Fibroblast of upper back skin (primary cell): ENCODE measurements at regions not wholly inside any gene's neighbourhood (a gene's known extent, or its start where the extent isn't known, plus 50 kb on each side); places are given as distances from the start of the nearest gene placed in this dataset.
A peak's percentile ranks its signal among the peaks of the same experiment; 100 is the strongest.

Source experiments
- DNase-seq: peaks from one replicate; pipeline ENCODE4 v3.0.0-alpha.2; 2013

DNA sequence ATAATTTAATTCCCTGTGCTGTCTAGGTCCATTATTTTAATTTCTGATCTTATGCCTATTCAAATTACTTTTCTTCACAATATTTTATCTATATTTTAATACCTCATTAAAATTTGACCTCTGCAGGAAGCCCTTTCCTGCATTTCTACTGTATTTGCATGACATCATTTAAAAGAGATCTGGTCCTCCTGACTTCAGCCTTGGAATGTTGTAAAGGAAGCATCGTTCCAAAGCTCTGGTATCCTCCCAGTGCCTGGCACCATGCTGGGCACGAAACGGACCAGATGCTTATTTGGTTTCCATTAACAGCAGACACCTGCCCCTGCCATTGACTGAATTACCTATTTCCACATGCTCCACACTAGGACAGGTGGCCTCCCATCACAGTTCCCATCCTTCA is 247.5 kb downstream of the KLF6 start:
- no peak for DNase-seq

DNA sequence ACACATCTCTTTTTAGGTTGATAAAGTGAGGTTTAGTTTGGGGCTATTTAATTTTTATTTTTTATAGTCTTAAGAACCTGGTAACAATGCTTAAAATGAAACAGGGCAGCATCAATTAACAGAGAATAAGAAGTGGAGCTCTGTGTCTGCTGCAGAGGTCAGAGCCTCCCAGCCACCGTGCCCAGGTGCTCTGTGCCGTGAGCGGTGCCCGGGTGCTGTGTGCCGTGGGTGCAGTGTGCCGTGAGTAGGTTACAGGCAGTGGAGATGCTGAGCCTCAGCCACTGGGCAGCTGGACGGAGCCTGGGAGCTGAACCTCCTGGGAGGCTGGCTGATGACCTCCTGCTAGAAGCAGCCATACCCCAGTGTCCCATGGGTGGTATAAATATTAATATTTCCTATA is 250.0 kb downstream of the KLF6 start:
- no peak for DNase-seq

DNA sequence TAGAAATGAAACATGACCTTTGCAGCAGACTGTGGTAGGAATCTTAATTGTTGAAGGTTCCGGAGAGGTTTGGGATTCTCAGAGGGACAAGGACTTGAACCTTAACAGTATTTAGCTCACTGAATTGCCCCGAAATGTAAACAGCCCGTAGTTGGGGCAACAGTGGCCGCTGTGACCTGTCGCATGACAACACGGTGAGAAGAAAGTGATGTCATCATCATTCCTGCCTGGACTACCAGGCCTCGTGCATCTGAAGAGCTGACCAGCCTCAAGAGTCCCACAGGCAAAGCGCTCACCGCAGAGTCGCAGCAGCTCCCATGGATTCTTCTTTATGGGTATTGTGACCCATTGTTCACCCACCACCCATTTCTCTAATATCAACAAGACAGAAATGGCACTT is 250.6 kb downstream of the KLF6 start:
- no peak for DNase-seq

DNA sequence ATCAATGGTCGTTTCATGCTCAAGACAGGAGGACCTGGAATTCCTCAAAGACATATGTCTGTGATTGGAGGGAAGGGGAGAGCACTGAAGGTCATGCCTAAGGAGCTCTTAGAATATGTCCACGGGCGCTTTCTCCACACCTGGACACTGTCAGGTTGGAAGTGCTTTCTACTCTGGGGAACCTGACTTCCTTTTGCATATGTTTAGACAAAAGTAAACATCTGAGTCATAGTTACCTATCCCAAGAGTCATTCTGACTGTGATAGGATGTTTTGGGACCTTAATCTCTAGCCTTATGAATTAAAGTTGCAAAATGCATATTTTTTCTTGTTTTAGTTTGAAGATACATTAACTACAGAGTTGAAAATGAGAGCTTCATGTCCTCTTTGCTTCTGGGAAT is 251.7 kb downstream of the KLF6 start:
- DNase-seq = no peak

DNA sequence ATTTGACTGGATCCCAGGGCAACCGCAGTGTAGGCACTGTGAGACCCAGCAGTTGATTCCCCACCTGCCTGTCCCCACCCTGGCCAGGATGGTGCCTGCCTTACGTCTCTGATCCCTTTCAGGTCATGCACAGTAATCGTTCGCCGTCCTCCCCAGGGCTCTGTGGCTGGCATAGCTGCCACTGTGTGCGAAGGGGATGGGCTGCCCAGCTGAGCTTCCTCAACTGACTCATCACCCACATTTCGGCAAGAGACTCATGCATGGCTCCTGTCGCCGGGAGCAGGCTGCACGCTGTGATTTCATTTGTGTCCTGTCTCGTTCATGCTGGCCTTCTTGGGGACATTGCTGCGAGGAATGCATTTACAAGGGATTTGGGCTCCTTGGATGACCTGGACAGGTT is 252.4 kb downstream of the KLF6 start:
- no peak for DNase-seq

DNA sequence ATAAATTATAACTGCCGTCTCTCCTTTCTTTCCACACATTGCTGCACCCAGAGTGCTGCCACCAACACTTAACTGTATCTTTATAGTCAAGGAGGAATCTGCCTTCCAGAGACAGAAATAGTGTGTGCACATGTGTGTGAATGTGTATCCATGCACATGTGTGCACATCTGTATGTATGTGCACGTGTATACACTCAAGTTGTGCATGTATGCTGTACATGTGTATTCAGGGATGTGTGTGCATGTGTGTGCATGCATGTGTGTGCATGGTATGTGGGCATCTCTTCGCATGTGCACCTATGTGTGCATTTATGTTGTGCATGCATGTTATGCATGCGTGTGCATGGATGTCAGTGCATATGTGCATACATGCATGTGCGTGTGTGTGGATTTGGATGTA is 253.3 kb downstream of the KLF6 start:
- DNase-seq = no peak

DNA sequence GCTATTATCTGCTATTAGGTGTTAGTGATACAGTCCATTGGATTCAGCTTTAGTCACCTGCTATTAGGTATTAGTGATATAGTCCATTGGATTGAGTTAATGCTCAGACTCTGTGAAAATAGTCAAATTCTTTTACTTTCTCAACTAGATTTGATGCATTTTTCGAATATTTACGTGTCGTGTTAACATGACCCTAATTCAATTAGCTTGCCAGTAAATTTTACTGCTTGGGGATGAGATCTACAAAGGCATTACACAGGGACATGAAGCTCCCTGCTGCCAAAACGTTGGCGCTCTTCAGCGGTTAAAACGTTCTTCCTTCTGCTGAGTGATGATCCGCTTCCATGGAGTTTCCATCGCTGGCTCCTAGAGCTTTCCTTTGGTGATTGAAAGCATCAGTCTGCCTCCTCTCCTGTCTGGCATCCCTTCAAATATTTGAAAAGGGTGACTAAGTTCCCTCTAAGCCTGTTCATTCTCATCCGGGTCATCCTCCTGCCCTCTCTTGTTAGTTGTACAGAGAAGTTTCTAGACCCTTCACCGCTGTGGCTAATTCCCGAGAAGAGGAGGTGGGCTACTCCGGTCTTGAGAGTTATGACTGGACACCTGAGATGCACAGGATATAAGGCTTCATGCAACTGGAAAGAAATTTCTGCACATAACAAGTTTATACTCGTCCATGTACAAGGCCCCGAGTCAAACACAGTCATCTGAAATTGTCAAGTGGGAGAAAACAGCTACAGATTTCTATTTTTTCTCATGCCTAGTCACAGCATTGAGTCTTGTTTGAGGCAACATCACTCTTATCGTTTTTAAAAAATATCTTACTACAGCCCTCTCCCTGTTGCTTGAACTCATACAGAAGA is 254.0 kb downstream of the KLF6 start:
- peak; percentile 43 for DNase-seq

DNA sequence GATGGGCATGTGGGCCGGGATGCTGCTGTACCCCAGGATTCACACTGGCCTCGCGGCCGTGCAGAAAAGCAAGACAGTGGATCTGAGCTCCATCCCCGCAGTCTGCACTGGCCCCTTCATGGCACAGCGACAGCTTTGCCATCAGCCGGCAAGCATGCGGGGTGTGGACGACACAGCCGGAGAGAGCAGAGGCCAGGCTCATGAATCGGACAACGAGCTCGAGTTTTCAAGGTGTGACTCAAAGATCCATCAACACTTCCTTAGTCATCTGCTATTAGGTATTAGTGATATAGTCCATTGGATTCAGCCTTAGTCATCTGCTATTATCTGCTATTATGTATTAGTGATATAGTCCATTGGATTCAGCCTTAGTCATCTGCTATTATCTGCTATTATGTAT is 254.7 kb downstream of the KLF6 start:
- no peak for DNase-seq

DNA sequence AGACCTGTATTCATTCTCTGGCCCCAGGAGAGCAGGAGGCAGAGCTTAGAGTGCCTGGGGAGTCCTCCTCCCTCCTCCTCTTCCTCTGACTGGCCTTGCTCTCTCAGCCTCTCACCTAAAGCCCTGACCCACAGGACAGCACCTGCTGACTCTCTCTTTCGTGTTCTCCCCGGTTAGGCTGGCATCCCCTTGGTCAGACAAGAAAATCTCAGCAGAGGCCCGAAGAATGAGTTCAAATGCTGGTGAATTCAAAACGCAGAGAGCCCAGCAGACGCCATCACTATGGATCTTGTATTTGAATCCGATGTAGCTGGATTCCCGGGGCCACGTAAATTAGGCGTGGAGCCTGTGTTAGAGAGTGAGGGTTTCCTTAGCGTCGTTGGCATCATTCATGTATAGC is 255.3 kb downstream of the KLF6 start:
- no peak for DNase-seq

DNA sequence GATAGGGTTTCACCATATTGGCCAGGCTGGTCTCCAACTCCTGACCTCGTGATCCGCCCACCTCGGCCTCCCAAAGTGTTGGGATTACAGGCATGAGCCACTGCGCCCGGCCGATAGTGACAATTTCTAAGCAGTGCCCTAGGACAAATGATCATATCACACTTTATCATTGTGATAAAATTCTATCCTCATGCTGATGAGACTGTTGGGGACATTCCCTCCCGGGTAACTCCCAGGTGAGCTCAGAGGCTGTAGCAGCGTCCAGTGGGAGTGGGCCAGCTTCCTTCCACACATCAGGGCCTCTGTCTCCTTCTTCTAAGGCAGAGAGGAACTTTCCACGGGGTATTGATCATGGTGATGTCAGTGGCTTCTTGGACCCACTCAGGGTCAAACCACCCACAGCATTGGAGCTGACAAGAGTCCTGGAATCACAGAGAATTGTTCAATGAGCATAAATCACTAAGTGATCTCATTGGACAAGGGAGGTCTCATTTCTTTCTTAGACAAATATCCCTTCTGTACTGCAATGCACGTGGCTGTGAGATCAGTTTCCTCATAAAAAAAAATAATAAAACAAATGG is 256.1 kb downstream of the KLF6 start:
- DNase-seq = no peak

DNA sequence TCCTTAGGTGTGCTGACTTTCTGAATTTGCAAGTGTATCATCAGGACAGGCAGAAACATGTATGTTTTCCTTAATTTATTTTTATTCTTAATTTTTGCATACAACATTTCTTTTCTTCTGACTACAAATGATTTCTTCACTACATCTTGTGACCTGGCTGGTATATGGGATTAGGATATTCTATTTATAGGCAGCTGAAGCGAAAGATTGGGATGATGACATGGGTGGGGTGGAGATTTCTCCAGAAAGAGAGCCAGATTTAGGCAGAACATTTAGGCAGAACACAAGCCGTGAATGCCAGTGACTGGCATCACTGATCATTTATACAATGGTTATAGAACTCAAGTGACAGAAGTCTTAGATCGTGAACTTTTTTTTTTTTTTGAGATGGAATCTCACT is 256.7 kb downstream of the KLF6 start:
- no peak for DNase-seq

DNA sequence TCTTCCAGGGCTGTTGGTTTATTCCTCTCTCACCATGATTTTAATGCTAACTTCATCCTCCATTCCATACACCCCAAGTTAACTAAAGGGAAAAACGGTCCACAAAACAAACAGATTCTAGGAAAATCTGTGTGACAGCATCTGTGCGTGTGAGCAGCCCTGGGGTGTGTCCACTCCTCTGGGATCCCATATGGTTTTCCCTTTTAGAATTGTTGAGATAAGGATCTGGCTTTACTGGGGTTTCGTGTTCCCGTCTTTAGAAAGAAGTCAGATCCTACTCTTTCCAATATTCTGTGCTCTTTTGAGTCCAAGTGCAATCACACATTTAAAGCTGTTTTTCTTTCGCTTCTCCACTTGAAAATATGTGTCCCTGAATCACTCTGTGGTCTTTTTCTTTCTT is 257.1 kb downstream of the KLF6 start:
- DNase-seq = peak; percentile 59

DNA sequence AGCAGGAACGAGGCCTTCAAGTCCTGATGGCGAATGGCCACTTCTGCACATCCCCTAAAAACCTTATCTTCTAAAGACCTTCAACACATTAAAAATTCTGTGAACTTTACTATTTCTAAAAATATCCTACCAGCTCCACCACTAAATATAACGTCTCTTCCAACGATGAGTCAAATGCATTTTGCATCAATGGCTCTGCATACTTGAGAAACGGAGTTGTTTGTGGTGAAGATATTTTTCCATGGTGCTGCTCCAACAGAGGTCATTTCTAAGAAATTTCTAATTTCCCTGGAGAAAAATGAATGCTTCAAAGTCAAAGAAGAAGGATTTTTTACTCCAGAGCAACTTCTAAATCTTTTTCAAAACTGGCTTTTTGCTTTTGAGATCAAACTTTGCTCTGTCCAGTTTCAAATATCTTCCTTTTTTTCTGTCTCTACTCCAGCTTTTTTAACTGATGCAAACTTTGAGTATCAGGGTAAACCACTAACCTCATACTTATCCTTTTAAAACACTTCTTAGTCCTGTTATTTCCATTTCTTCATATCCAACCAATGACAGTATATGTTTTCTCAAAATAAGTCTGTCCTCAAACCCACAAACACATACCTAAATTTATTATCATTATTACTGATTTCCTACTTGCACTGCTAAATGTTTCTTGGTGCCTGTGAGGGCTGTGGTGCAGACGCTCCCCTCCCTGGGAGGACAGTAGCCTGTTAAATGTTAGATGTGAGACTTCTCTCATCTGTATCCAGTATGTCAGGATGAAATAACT is 258.1 kb downstream of the KLF6 start:
- peak; percentile 93 for DNase-seq

DNA sequence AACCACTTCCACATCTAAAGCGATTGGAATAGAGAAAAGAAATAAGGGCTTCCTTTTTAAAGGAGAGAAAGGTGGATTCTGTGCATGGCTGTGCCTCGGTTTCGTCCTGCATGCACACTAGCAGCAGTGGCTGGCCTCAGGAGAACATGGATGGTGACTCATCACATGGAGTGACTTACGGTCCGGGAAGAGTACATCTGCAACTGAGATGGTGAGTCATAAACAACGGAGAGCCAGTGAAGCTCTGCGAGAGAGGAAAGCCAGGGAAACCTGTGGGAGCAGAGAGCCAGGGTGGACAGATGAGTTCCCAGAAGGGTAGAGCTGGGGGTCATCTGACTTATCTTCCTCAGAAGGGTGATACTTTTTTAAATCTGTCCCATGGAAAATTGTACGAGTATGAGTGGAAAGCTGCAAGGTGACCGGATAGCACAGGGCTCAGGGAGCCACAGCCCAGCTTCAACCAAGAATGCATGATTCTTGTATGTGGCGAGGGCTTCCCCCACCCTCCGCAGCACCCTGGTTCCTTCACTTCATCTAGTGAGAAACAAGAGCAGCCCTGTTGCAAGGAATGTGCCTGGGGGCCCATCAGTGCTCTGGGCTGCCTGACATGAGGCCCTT is 259.1 kb downstream of the KLF6 start:
- DNase-seq = peak; percentile 97

DNA sequence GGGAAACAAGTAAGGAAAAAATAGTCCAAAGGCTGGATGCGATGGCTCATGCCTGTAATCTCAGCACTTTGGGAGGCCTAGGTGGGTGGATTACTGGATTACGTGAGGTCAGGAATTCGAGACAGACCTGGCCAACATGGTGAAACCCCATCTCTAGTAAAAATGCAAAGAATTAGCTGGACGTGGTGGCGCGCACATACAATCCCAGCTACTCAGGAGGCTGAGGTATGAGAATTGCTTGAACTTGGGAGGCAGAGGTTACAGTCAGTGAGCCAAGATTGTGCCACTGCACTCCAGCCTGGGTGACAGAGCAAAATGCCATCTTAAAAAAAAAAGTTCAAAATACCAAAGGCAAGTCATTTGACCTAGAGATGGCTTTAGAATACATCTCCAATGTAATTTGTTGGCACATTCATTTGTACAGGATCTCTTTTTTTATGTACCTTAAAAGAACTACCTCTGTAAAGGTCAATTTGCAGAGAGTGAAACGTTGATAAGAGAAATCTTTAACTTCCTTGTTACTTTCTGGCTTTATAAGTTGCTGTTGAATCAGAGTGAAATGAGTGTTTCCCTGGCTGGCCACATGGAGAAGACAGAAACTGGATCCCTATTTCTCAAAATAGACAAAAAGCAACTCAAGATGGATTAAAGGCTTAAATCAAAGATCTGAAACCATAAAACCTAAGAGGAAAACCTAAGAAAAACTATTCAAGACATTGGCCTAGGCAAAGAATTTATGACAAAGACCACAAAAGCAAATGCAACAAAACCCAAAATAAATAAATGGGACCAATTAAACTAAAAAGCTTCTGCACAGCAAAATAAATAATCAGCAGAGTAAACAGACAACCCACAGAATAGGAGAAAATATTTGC is 260.7 kb downstream of the KLF6 start:
- no peak for DNase-seq

DNA sequence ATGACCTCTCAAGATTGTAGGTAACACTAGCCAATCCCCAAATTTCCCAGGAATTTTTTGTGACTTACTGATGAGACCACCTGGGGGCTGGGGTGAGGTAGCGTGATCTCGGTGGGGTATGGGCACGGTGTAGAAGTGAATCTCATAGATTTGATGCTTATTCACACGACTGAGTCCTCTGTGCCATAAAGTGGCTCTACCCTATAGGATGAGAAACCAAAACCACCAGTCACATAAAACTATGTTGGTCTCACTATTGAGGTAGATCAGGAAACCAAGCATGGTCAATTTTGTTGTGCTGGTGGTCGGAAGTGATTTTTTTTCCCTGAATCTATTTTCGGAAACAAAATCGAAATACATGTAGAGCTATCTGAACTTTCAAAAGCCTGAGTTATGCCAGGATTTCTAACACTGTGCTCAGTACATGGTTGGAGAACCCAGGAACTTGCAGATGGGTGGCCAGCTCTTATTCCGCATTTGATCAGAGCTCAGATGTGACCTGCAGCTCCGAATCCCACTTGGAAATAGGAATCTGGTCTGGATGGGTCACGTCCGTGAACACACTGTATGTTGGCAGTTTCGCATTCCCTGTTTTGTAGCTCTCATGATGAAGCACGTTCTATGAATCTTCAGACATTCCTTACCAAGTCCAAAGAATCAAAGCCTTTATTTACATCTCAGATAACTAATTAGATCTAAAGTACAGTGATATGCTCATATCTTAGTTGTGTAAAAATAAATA is 261.5 kb downstream of the KLF6 start:
- DNase-seq = no peak

DNA sequence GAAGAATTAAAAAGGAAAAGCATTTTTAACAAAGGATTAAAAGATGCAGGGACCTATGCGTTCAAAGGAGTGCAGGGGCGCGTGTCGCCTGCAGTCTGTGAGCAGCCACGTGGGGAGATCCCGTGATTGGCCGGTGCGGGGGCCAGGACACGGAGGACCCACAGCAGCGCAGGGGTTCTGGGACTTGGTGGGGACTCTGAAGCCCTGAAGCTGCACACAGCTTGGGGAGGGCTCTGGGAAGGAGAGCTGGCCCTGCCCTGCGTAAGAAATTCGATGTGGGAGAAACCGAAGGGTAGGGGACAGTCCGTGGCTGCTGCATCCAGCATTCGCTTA is 268.1 kb downstream of the KLF6 start:
- DNase-seq = no peak

DNA sequence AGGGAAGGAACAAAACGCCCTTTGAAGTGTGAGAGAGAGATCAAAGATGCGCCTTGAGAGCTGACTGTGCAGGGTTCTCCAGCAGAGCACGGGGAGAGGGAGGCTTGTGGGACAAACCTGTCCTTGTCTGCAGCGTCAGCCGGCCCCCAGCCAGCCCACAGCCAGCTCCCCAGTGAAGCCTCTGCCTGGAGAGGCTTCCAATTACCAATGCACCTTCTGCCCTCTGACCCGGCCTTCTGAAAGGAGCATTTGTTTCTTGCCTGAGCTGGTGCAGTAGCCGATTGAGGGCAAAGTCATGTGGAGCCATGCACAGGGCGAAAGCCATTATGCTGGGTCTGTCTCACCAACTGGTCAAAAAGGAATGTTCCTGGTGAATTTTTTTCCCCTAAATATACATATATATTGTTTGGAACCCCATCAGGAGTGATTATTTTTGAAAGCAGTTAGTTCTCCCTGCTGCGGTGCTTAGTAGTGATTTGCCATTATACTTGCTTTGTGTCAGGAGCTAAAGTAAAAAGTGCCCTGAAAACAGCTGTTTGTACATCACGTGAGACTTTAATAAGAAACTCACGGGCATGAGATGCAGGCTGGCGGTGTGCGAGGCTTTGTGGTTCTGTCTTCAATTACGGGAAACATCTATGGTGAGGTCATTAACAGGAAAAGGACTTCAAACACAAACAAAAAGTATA is 268.6 kb downstream of the KLF6 start:
- peak; percentile 66 for DNase-seq

DNA sequence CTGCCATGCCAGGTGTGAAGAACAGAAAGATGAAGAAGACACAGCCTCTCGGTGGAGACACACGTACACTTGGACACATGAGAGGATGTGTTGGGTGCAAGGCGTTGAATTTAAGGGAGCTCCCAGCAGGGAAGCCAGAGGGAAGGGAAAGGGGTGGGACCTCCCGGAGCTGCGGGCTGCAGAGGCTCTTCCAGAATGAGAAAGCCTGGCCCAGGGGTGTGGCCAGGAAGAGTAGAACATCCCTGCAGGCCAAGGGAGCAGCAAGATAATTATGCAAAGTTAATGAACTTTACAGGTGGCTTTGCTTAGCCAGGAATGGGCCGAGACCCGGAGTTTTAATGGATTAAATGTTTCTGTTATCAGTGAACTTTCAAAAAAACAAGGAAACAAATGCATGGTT is 270.3 kb downstream of the KLF6 start:
- no peak for DNase-seq

DNA sequence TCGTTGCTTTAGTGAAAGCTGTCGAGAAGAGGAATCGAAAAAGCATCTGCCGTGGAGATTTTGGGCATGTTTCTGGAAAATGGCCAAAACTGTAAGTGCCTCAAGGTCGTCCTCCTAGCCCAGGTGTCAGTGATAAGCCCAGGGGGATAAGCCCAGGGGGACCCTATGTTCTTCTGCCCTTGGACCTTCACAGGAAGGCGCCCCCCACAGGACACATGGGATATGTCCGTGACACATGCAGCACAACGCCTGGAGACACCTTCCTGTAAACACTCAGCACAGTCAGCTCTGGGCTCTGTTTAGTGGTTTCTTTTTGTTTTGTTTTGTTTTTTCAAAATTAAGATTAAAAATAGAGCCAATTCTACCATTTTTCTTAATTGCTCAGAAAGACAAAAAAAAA is 272.7 kb downstream of the KLF6 start:
- no peak for DNase-seq

DNA sequence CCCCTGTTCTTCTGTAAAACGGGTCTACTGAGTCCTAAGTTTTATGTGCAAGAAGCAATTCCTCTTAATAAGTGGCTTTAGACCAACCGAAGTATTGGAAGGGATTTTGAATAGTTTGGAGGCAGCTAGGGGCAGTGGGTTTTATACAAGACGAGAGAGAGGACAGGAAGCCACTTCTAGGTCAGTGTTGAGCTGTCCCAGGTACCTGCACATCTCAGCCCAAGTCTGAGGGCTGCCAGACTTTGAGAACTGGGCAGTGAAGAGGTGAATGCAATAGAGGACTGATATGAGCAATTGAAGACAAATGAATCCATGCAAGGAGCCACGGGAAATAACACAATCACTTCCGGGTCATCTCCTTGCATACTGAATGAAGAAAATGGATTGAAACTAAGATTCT is 273.5 kb downstream of the KLF6 start:
- no peak for DNase-seq
